Stomach (tissue), 8 donors: ENCODE measurements at regions not wholly inside any gene's neighbourhood (a gene's known extent, or its start where the extent isn't known, plus 50 kb on each side); places are given as distances from the start of the nearest gene placed in this dataset.
"Not testable (repeated sequence)": the region's sequence is repeated elsewhere in the genome, so short reads cannot be mapped to it uniquely, and the experiment has no call there.

ENCODE experiments used
- DNase-seq, 2 donors: peaks; one replicate each; pipeline versions ENCODE4 v3.0.0 to v3.0.0-alpha.2; 2013 to 2019
- H3K27ac ChIP-seq, 5 donors: fragments of 200-600 bp in 4 of 5; sonication (generic) in 4 of 5; one replicate each; pipeline ENCODE4 v1.5.1; 2013 to 2019; ENCODE audit warnings: mild to moderate bottlenecking in 1 of 5, moderate library complexity in 1 of 5
- H3K27me3 ChIP-seq, 3 donors: fragments of 200-600 bp; sonication (generic); one replicate each; pipeline ENCODE4 v1.5.1; 2017 to 2019; ENCODE audit warnings: mixed run types in 1 of 3
- H3K36me3 ChIP-seq, 4 donors: fragments of 200-600 bp; sonication (generic); 1 replicate in 3 of 4; 2 replicates in 1 of 4; pipeline ENCODE4 v1.5.1; 2016 to 2019
- H3K4me1 ChIP-seq, 4 donors: fragments of 200-600 bp; sonication (generic); one replicate each; pipeline ENCODE4 v1.5.1; 2016 to 2019
- H3K4me3 ChIP-seq, 4 donors: fragments of 200-600 bp; sonication (generic) in 3 of 4; one replicate each; pipeline ENCODE4 v1.5.1; 2016 to 2019; ENCODE audit warnings: mild to moderate bottlenecking in 1 of 4
- H3K9me3 ChIP-seq, 4 donors: fragments of 200-600 bp; sonication (generic); one replicate each; pipeline ENCODE4 v1.5.1; 2016 to 2019
- CTCF ChIP-seq, 7 experiments: fragments of 450-650 bp in 4 of 7; fragments of 200-600 bp in 3 of 7; sonication (generic) in 3 of 7; IDR thresholded peaks; one replicate each; pipeline ENCODE4 v1.5.1; 2016 to 2019; ENCODE audit warnings: antibody characterized with exemption in 7 of 7, control low read depth in 2 of 7, mild to moderate bottlenecking in 1 of 7
- EP300 ChIP-seq: sonication (generic); formaldehyde crosslinking; IDR thresholded peaks from one replicate; pipeline ENCODE4 v1.6.1; 2017; ENCODE audit warnings: antibody characterized with exemption
- POLR2A ChIP-seq, 4 donors: fragments of 450-650 bp; IDR thresholded peaks; one replicate each; pipeline ENCODE4 v1.6.1; 2016; ENCODE audit warnings: antibody characterized with exemption in 4 of 4, control low read depth in 2 of 4, mild to moderate bottlenecking in 1 of 4, moderate library complexity in 1 of 4
- POLR2AphosphoS5 ChIP-seq, 3 donors: sonication (generic); formaldehyde crosslinking; IDR thresholded peaks; one replicate each; pipeline ENCODE4 v1.6.1; 2016; ENCODE audit warnings: antibody characterized with exemption in 3 of 3
- WGBS, 5 donors: extraction: QIAGEN DNeasy Blood & Tissue Kit in 3 of 5; methylation state at CpG; one replicate each; pipeline versions ENCODE4 v1.1.5 to v1.1.7; 2013 to 2018; 5-methylcytosine and 5-hydroxymethylcytosine counted together
- intact Hi-C: fragments of 100-400 bp; cut with DNase I; formaldehyde crosslinking; loops from one replicate; pipeline ENCODE4 v1.15.1; 2023; ENCODE audit warnings: low total_unique reads
- donor health status: healthy with polysubstance abuse.
- donor health status: Bipolar disorder and iron deficiency.
- donor health status: healthy.

GRCh38 chr14:89688507-89689211 lies 265.9 kb downstream of the EFCAB11 start:
- H3K9me3 ChIP-seq, result peaks cover 0 to 7% (median 0%) of the 10 kb centered on the region in 4 donors
- H3K27ac ChIP-seq, result no peak overlapping the region
- TF ChIP-seq POLR2A (IDR thresholded peaks at IDR 0.05) (no peak), POLR2AphosphoS5 (IDR thresholded peaks at IDR 0.05) (no peak), CTCF (IDR thresholded peaks at IDR 0.05) (no peak), EP300 (no peak)
- intact Hi-C loops, result no loop called here
- no peaks in the 10 kb centered on the region for H3K36me3 ChIP-seq
- H3K4me3 ChIP-seq, result no peak overlapping the region
- H3K4me1 ChIP-seq, result no peaks in the 10 kb centered on the region
- 79 to 87% (median 82%) methylated on average over 6 of the region's 6 CpGs for WGBS, 5 donors
- H3K27me3 ChIP-seq, result no peaks in the 10 kb centered on the region
- DNase-seq, result no peak

GRCh38 chr14:89687129-89687528 lies 267.4 kb downstream of the EFCAB11 start:
- H3K4me3 ChIP-seq, H3K27ac ChIP-seq, DNase-seq, intact Hi-C loops, H3K9me3 ChIP-seq, H3K27me3 ChIP-seq, H3K36me3 ChIP-seq, H3K4me1 ChIP-seq: not testable (repeated sequence)
- 50 to 60% (median 59%) methylated on average over 3 of the region's 3 CpGs for WGBS, 5 donors

GRCh38 chr14:89684139-89684538 lies 267.1 kb upstream of the FOXN3 start:
- Histone ChIP-seq H3K27me3 (no peaks in the 10 kb centered on the region), H3K4me3 (no peak overlapping the region), H3K27ac (no peak overlapping the region), H3K36me3 (no peaks in the 10 kb centered on the region), H3K9me3 (peaks cover 0 to 8% (median 0%) of the 10 kb centered on the region in 4 donors), H3K4me1 (peaks cover 0 to 9% (median 4%) of the 10 kb centered on the region in 4 donors)
- 95 to 100% (median 97%) methylated on average over 4 of the region's 4 CpGs for WGBS, 5 donors
- no peak for DNase-seq
- TF ChIP-seq POLR2AphosphoS5 (IDR thresholded peaks at IDR 0.05) (no peak), CTCF (IDR thresholded peaks at IDR 0.05) (no peak), EP300 (no peak), POLR2A (IDR thresholded peaks at IDR 0.05) (no peak)
- intact Hi-C loops, result no loop called here

GRCh38 chr14:89681086-89682018 lies 264.3 kb upstream of the FOXN3 start:
- WGBS, 5 donors, result 57 to 63% (median 61%) methylated on average over 9 of the region's 9 CpGs
- intact Hi-C loops, result no loop called here
- no peak for TF ChIP-seq CTCF (IDR thresholded peaks at IDR 0.05)
- DNase-seq, result peak in 1 of 2 donors; percentile 18
- Histone ChIP-seq H3K27me3 (no peaks in the 10 kb centered on the region), H3K4me1 (peaks cover 0 to 9% (median 4%) of the 10 kb centered on the region in 4 donors), H3K36me3 (no peaks in the 10 kb centered on the region), H3K9me3 (peaks cover 0 to 8% (median 0%) of the 10 kb centered on the region in 4 donors), H3K4me3 (no peak overlapping the region), H3K27ac (peak overlapping the region in 3 of 5 donors; percentile 4 to 73 (median 36))
